Ovary (tissue), 7 donors: ENCODE measurements at regions not wholly inside any gene's neighbourhood (a gene's known extent, or its start where the extent isn't known, plus 50 kb on each side); places are given as distances from the start of the nearest gene placed in this dataset.

Experiments used
- DNase-seq, 5 donors: peaks; one replicate each; pipeline ENCODE4 v3.0.0-alpha.2; 2019 to 2020
- H3K27ac ChIP-seq, 2 donors: fragments of 200-600 bp; one replicate each; pipeline versions ENCODE4 v1.5.1 to v1.8.0; 2019 to 2022
- H3K27me3 ChIP-seq: fragments of 200-600 bp; one replicate; pipeline ENCODE4 v1.8.0; 2022
- H3K36me3 ChIP-seq: fragments of 200-600 bp; sonication (generic); one replicate; pipeline ENCODE4 v1.5.1; 2019
- H3K4me1 ChIP-seq: one replicate; pipeline ENCODE4 v1.8.1; 2013; ENCODE audit warnings: mild to moderate bottlenecking, moderate library complexity; ENCODE audit not compliant: insufficient read depth
- H3K4me3 ChIP-seq: fragments of 200-600 bp; sonication (generic); one replicate; pipeline ENCODE4 v1.5.1; 2017
- H3K9me3 ChIP-seq, 2 donors: fragments of 200-600 bp in 1 of 2; sonication (generic) in 1 of 2; one replicate each; pipeline versions ENCODE4 v1.5.1 to v1.8.1; 2013 to 2019; ENCODE audit warnings: mild to moderate bottlenecking in 1 of 2, moderate library complexity in 1 of 2
- EP300 ChIP-seq: sonication (generic); formaldehyde crosslinking; IDR thresholded peaks from one replicate; pipeline ENCODE4 v1.6.1; 2017; ENCODE audit warnings: antibody characterized with exemption
- POLR2A ChIP-seq: fragments of 450-650 bp; IDR thresholded peaks from one replicate; pipeline ENCODE4 v1.6.1; 2017; ENCODE audit warnings: antibody characterized with exemption, mild to moderate bottlenecking, moderate library complexity
- WGBS, 3 donors: extraction: QIAGEN DNeasy Blood & Tissue Kit in 1 of 3; methylation state at CpG; one replicate each; pipeline versions ENCODE4 v1.1.5 to v1.1.7; 2013 to 2017; 5-methylcytosine and 5-hydroxymethylcytosine counted together
- intact Hi-C, 4 donors: fragments of 100-400 bp; cut with DNase I; formaldehyde crosslinking; loops; one replicate each; pipeline versions ENCODE4 v1.11.0 to v1.15.1; 2022 to 2023
- TF ChIP-seq, protein P1 (sequence below), 3 donors: fragments of 450-650 bp in 2 of 3; fragments of 200-600 bp in 1 of 3; IDR thresholded peaks; one replicate each; pipeline versions ENCODE4 v1.5.1 to v1.8.0; 2016 to 2022; ENCODE audit warnings: antibody characterized with exemption in 3 of 3, mild to moderate bottlenecking in 1 of 3
- donor health status: DM: no; HTN: no; CAD: no; lungs with moderate emphysema.
- donor health status: DM: no; HTN: no; CAD: no.
- donor health status: Bipolar disorder and iron deficiency.
- donor health status: DM: no; HTN: no; CAD: no.
- donor health status: DM: yes; HTN: yes; CAD: no.

DNA sequence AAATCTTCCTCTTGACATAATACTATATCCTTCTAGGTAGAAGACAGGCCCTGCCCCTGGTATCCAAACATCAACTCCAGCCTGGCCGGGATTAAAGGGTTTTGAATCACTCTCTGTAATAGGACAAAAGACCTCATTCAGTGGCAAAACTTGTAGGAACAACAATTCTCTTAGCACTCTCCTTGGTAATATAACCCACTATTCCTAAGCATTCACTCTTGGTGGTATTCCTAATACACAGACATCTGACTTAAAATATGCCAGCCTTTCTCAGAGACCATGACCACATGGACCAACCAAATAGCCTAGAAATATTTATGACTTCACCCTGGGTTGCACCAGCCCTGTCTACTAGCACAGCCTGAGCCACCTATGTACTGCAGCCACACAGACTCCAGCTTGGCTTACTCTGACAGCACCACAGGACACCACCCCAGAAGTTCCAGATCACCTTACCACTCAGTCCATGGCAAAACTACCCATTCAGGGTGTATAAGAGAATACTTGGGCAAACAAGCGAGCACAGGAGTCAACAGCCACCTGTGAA, 244.9 kb upstream of the NEBL start:
- DNase-seq: no peak
- H3K9me3 ChIP-seq: no peaks in the 10 kb centered on the region
- no peaks in the 10 kb centered on the region for H3K27me3 ChIP-seq
- 79 to 96% (median 93%) methylated on average over 2 of the region's 2 CpGs for WGBS, 3 donors
- H3K4me1 ChIP-seq: no peaks in the 10 kb centered on the region
- no peaks in the 10 kb centered on the region for H3K36me3 ChIP-seq
- no peak overlapping the region for H3K4me3 ChIP-seq
- no peak overlapping the region for H3K27ac ChIP-seq
- intact Hi-C loops: no loop called here
- TF ChIP-seq, protein P1, sequence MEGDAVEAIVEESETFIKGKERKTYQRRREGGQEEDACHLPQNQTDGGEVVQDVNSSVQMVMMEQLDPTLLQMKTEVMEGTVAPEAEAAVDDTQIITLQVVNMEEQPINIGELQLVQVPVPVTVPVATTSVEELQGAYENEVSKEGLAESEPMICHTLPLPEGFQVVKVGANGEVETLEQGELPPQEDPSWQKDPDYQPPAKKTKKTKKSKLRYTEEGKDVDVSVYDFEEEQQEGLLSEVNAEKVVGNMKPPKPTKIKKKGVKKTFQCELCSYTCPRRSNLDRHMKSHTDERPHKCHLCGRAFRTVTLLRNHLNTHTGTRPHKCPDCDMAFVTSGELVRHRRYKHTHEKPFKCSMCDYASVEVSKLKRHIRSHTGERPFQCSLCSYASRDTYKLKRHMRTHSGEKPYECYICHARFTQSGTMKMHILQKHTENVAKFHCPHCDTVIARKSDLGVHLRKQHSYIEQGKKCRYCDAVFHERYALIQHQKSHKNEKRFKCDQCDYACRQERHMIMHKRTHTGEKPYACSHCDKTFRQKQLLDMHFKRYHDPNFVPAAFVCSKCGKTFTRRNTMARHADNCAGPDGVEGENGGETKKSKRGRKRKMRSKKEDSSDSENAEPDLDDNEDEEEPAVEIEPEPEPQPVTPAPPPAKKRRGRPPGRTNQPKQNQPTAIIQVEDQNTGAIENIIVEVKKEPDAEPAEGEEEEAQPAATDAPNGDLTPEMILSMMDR (IDR thresholded peaks at IDR 0.05): no peak
- TF ChIP-seq POLR2A (no peak), EP300 (no peak)

DNA sequence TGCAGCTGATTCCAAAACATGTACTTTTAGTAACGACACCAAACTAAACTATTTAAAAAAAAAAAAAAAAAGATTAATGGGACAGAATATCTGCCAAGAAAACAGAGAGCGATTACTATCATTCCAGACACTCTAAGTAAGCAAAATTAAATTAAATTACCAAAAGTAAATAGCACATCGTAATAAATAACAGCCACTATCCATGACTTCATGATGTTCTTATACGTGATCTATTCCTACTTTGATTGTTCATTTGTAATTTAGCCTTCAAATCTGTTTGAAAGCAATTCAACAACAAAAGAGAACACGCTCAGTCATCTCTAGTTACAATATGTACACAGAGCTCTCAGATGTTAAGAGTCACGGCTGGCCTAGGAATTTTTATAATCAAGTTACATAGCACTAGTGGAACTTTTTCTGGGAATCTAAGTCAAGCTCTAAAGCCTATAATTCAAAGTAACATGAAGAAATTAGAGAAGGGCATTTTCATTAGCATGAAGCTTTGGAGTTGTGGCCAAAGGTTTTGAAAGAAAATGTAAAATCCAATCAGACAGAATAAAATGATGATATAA, 241.7 kb upstream of the NEBL start:
- Histone ChIP-seq H3K27ac (no peak overlapping the region), H3K27me3 (no peaks in the 10 kb centered on the region), H3K36me3 (no peaks in the 10 kb centered on the region), H3K9me3 (no peaks in the 10 kb centered on the region), H3K4me3 (no peak overlapping the region), H3K4me1 (no peaks in the 10 kb centered on the region)
- DNase-seq: no peak
- intact Hi-C loops: no loop called here
- 55 to 74% (median 71%) methylated on average over 6 of the region's 6 CpGs for WGBS, 3 donors
- TF ChIP-seq POLR2A (no peak), EP300 (no peak)

DNA sequence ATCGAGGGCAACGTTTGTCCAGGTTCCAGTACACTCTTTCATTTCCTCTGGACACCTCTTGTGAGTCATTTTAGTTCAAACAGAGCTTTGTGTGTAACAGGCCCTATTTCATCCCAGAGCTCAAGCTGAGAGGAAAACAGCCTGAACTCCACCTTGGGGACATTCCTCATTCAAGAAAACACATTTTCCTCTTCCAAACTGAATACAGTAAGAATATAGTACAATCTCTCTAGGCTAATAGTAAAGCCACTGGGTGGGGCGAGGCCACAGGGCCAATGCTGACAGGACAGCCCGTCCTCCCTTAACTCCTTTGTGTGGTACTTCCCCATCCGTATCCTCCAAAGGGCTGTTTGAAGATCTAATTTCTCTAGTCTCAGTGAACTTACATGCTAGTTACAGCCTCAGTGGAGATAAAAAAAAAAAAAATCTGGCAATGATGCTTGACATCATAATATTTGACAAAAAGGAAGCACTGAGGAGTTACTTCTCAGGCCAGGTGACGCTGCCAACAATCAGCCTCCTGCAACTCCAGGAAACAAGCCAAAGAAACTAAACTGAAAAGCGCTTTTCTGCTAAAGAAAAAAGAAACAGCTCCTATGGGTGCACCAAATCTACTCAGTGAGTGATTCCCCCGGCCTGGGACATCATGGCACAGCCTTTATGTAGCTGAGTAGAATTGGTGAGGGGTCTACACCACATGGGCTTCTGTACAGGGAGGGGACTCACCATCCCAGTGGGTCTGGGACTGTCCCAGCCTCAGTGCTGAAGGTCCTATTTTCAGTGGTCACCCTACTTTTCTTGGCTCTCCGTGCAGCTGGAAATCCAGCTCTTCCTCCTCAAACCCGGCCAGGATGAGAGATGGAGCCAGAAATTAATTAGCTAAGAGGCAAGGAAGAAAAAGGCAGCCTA, 238.2 kb upstream of the NEBL start:
- 43 to 56% (median 56%) methylated on average over 10 of the region's 10 CpGs for WGBS, 3 donors
- H3K27me3 ChIP-seq: no peaks in the 10 kb centered on the region
- H3K27ac ChIP-seq: no peak overlapping the region
- no peak overlapping the region for H3K4me3 ChIP-seq
- no peaks in the 10 kb centered on the region for H3K9me3 ChIP-seq
- TF ChIP-seq, protein P1 (IDR thresholded peaks at IDR 0.05): no peak
- no peak for TF ChIP-seq EP300
- TF ChIP-seq POLR2A: no peak
- DNase-seq: no peak
- H3K4me1 ChIP-seq: no peaks in the 10 kb centered on the region
- intact Hi-C loops: no loop called here
- H3K36me3 ChIP-seq: no peaks in the 10 kb centered on the region

DNA sequence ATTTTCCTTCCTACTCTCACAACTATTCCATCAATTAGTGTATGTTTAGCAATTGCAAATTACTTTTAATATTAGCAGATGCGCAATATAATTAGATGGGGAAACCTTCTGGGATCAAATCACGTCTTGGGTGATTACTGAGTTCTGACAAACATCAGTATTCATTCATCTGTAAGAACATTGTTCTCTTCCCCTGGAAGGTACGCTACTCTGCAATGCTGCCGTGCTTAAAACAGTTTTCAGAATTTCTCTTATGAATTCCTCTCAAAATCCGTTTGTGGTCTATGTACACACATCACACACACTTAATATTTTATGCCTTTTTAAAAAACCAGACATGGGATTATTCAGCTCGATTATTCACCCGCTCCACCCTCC, 237.5 kb upstream of the NEBL start:
- no peak overlapping the region for H3K27ac ChIP-seq
- TF ChIP-seq EP300 (no peak), POLR2A (no peak)
- TF ChIP-seq, protein P1 (IDR thresholded peaks at IDR 0.05): no peak
- 79 to 88% (median 88%) methylated on average over 7 of the region's 7 CpGs for WGBS, 3 donors
- no peaks in the 10 kb centered on the region for H3K4me1 ChIP-seq
- H3K36me3 ChIP-seq: no peaks in the 10 kb centered on the region
- H3K4me3 ChIP-seq: no peak overlapping the region
- no peak for DNase-seq
- intact Hi-C loops: no loop called here
- no peaks in the 10 kb centered on the region for H3K9me3 ChIP-seq
- no peaks in the 10 kb centered on the region for H3K27me3 ChIP-seq
